ENCODE measurements at regions not wholly inside any gene's neighbourhood (a gene's known extent, or its start where the extent isn't known, plus 50 kb on each side); places are given as distances from the start of the nearest gene placed in this dataset.

GRCh38 chr12:93183940-93184671 is 193.6 kb upstream of the NUDT4 start:
- no peak for DNase-seq

DNA sequence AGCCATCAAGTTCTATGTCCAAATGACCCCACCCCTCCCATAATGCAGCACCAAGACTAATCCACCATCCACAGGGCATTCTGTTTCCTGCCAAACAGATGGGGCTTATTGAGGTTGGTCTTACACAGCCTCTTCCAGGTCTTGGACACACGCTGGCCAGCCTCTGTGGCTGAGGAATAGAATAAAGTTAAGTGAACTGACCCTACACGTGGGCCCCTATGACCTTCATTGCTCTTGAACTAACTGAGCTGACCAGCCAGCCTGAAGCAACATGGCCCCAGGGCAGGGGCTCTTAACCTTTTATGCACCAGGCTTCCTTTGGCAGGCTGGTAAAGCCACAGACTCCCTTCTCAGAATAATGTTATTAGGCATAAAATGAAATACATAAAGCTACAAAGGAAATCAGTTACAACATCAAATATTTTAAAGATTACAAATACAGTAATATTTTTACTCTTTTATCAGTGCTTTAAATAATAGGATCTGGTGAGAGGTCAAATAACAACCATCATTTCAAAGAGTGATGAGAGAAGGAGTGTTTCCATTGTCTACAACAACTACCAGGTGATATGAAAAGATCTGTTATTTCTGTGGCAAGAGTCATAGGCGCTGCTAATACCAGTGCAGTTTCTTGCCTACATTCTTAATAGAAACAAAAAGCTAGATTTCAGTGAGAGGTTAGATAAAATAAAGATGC is 192.9 kb upstream of the NUDT4 start:
- no peak for DNase-seq

DNA sequence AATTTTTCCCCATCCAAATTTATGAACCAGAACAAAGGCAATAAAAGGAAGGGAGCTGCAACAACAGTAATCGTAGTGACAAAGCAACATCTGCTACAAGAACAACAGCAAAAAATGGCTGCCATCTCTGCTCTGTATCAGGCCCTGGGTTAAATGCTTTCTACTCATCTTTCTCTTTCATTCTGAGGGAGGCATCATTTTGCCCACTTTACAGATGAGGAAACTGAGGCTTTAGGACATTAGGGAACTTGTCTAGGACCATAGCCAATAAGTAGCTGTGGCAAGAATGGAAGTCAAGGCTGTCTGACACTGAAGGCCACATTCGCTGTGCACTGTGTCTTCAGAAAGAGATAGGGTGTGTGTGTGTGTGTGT is 192.4 kb upstream of the NUDT4 start:
- DNase-seq, result no peak

DNA sequence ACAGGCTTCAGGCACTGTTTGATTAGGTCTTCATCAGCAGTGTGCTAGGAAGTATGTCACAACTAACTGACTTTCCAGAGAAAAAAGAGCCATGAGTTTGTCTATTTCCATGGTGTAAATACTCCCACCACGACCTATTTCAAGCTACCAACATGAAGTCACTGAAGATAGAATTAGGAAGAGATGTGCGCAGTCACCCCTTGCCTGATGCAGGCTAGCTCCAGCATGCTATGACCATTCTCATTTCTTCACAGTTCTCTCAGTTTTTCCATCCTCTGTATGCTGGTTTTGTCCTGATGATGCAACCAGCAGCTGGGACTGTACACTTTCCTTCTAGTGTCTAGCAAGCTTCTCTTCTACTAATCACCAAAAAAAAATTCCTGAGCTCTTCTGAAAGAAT is 191.6 kb upstream of the NUDT4 start:
- DNase-seq, result no peak

DNA sequence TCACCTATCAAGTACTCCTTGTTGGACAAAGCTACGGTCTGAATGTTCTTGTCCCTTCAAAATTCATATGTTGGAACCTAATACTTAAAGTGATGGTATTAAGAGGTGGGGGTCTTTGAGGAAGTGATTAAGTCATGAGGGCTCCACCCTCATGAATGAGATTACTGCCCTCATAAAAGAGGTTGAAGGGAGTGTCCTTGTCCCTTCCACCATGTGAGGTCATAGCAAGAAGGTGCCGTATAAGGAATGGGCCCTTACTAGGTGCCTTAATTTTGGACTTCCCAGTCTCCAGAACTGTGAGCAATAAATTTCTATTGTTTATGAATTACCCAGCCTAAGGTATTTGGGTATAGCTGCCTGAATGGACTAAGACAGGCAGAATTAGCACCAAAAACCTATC is 191.1 kb upstream of the NUDT4 start:
- no peak for DNase-seq

DNA sequence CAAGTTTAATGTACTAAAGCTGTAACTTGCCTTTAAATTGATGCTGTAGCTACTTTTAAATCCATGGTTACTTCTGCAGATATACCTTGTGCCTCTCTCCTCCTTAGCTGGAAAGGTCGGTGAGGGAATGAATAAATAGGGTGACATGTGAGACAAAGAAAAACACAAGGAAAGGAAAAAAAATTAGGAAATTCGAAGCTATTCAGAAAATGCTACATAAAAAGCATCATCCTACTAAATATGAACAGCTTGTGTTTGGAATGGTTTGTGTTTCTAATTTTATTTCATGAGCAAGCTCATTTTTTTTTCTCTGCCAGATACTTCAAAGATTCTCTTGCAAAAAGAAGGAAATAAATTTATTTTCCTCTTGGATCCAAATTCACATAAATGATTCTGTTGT is 186.3 kb upstream of the NUDT4 start:
- DNase-seq, result no peak

- DNase-seq, result no peak
These were observed 185.8 kb upstream of the NUDT4 start for GRCh38 chr12:93191956-93192355.

DNA sequence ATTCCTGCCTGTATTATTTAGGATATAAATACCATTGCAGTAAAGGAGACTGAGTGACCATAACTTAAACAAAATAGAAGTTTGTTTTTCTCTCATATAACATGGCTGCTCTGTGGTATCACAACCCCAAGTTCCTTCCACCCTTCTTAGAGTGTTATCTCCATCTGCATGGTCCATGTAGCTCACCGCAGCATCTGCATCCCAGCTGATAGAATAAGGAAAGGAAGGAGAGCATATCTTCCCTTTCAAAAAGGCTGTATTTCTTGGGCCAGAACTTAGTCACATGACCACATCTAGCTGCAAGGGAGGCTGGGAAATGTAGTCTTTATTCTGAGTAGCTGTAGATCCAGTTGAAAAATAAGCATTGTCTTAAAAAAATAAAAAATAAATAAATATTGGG is 184.8 kb upstream of the NUDT4 start:
- DNase-seq, result no peak

GRCh38 chr12:93195511-93195910 is 182.2 kb upstream of the NUDT4 start:
- no peak for DNase-seq

- no peak for DNase-seq
These were observed 180.6 kb upstream of the NUDT4 start for GRCh38 chr12:93197067-93197593.

- DNase-seq, result no peak
These were observed 179.6 kb upstream of the NUDT4 start for GRCh38 chr12:93198086-93198485.

DNA sequence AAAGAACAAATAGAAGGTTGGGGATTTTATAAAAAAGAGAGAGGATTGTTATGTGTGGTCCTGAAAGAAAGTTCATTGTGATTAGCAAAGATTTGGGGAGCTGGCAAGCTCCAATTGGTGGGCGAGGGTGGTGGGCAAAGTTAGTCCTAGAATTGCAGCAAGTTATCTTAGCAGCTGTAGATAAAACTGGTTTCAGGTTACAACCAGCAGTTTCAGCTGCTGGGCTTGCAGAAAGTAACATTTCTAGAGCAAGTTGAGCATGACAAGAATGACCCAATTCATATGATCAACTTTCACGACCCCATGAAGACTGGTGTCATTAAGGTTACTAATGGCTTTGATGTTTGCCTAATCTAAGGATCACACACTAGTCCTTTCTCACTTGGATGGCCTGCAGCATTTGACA is 177.9 kb upstream of the NUDT4 start:
- no peak for DNase-seq

- no peak for DNase-seq
These were observed 177.3 kb upstream of the NUDT4 start for GRCh38 chr12:93200291-93200917.

DNA sequence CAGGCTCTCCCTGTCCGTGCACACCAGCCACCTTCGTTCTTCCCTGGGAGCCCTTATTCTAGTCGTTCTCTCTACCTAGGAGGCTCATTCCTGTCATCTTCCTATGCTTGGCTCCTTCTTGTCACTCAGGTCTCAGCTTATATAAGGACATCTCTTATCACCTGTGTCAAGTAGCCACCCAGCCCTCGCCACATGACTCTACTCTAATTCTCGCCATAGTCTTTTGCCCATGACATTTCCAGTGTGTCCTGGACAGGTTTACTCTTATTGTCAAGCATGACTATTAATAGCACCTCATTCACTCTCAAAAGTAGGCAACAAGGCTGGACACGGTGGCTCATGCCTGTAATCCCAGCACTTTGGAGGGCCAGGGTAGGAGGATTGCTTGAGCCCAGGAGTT is 175.7 kb upstream of the NUDT4 start:
- DNase-seq, result no peak

GRCh38 chr12:93202688-93203087 is 175.0 kb upstream of the NUDT4 start:
- DNase-seq, result no peak

- no peak for DNase-seq
These were observed 174.4 kb upstream of the NUDT4 start for GRCh38 chr12:93203361-93203760.

- no peak for DNase-seq
These were observed 172.8 kb upstream of the NUDT4 start for GRCh38 chr12:93204896-93205295.

DNA sequence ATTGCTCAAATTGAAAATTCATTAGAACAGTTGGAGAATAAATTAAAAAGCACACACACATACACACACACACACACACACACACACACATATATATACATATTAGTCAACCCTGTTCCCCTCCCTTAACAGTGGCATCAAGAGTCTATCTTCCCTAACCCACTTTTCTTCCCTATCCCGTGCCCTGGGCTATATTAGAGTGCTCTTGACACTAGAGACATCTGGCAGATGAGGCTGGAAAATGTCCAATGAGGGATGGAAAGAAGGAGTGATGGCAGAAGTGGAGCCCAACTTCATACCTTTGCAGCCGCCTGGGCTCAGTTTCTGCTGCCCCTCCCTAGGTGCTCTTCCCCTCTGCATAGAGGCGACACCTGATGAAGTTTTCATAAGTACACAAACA is 172.4 kb upstream of the NUDT4 start:
- no peak for DNase-seq

GRCh38 chr12:93208011-93208410 is 169.7 kb upstream of the NUDT4 start:
- no peak for DNase-seq

- DNase-seq, result no peak
These were observed 163.0 kb upstream of the NUDT4 start for GRCh38 chr12:93214523-93215289.

DNA sequence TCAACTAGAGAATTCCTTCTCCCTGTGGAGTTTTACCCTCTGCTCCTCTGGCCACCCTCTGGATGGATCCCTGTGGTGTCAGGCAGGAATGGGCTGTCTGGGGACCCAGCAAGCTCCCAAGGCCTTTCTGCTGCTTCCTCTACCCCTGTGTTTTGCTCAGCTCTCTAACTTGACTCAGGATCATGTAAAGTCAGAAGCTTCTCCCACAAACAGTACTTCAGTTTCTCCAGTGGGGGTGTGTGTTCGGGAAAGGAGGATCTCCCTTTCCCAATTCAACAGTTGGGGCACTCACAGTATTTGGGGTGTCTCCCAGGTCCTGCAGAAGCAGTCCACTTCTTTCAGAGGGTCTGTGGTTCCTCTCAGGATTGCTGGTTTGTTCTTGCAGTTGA is 162.4 kb upstream of the NUDT4 start:
- no peak for DNase-seq

DNA sequence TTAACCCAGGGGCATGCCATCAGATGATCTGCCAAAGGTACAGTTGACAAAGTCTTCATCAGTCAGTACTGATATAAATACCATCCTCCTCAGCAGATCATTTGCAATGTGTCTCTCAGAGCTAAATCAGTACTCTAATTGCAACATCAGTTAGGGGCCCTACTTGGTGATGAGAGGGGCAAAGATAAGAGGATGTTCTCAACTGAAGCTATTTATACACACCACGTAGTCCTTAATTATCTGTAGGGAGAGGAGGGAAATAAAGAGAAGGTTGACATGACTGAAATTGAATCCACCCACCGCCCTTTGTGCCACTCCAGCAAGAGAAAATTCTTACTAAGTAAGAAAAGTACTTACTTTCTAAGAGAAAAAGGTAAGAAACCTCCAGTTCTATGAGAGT is 157.8 kb upstream of the NUDT4 start:
- DNase-seq, result no peak

DNA sequence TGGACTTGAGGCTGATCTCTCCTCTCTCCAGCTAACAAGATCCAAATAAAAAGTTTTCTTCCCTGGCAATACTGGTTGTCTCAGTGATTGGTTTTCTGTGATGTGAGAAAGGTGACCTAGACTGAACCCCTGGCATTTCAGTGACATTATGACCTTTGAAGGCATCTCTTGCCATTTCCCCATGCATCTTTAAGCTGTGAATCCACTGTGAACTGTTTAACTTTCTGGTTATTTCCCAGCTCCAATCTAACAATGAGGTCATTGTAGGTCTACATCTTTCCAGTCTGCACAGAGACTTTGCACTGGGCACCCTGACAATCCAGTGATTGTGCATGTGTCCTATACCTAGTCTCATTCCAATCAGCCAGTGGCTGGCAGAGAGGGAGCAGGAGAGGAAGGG is 155.9 kb upstream of the NUDT4 start:
- DNase-seq, result no peak

Measured in NCI-H2171 treated with DMSO at 0.1 percent for 48 hours (cell line).